ENCODE measurements at regions not wholly inside any gene's neighbourhood (a gene's known extent, or its start where the extent isn't known, plus 50 kb on each side); places are given as distances from the start of the nearest gene placed in this dataset.

GRCh38 chr6:43895656-43896328, 125.8 kb downstream of the VEGFA start:
- DNase-seq (ENCODE audit: low spot score in 2 of 2), result no peak
- TF ChIP-seq CTCF (IDR thresholded peaks at IDR 0.05) (no peak), POLR2AphosphoS5 (IDR thresholded peaks at IDR 0.05) (no peak), POLR2A (IDR thresholded peaks at IDR 0.05) (no peak)
- H3K4me1 ChIP-seq, result no peaks in the 10 kb centered on the region
- no peaks in the 10 kb centered on the region for H3K27me3 ChIP-seq
- H3K36me3 ChIP-seq, result no peaks in the 10 kb centered on the region
- intact Hi-C loops (cut with DNase I; ENCODE audit: low total_unique reads), result no loop called here
- H3K27ac ChIP-seq, result no peak overlapping the region
- no peaks in the 10 kb centered on the region for H3K9me3 ChIP-seq
- no peak overlapping the region for H3K4me3 ChIP-seq

- Histone ChIP-seq H3K27ac (no peak overlapping the region), H3K27me3 (no peaks in the 10 kb centered on the region), H3K4me3 (no peak overlapping the region), H3K9me3 (no peaks in the 10 kb centered on the region), H3K36me3 (no peaks in the 10 kb centered on the region), H3K4me1 (no peaks in the 10 kb centered on the region)
- no peak for DNase-seq (ENCODE audit: low spot score in 2 of 2)
- TF ChIP-seq POLR2AphosphoS5 (IDR thresholded peaks at IDR 0.05) (no peak), CTCF (IDR thresholded peaks at IDR 0.05) (no peak), POLR2A (IDR thresholded peaks at IDR 0.05) (no peak)
- intact Hi-C loops (cut with DNase I; ENCODE audit: low total_unique reads), result no loop called here
Measured at GRCh38 chr6:43893073-43893472, 123.1 kb downstream of the VEGFA start.

- Histone ChIP-seq H3K4me1 (no peaks in the 10 kb centered on the region), H3K9me3 (no peaks in the 10 kb centered on the region), H3K27ac (no peak overlapping the region), H3K27me3 (no peaks in the 10 kb centered on the region), H3K4me3 (no peak overlapping the region), H3K36me3 (no peaks in the 10 kb centered on the region)
- intact Hi-C loops (cut with DNase I; ENCODE audit: low total_unique reads), result no loop called here
- no peak for DNase-seq (ENCODE audit: low spot score in 2 of 2)
- TF ChIP-seq POLR2AphosphoS5 (IDR thresholded peaks at IDR 0.05), result no peak
- no peak for TF ChIP-seq POLR2A (IDR thresholded peaks at IDR 0.05)
- TF ChIP-seq CTCF (IDR thresholded peaks at IDR 0.05), result no peak
Measured at GRCh38 chr6:43891072-43891870, 121.3 kb downstream of the VEGFA start.

GRCh38 chr6:43890197-43891062, 120.4 kb downstream of the VEGFA start:
- Histone ChIP-seq H3K36me3 (no peaks in the 10 kb centered on the region), H3K27ac (no peak overlapping the region), H3K9me3 (no peaks in the 10 kb centered on the region), H3K4me1 (no peaks in the 10 kb centered on the region), H3K27me3 (no peaks in the 10 kb centered on the region), H3K4me3 (no peak overlapping the region)
- intact Hi-C loops (cut with DNase I; ENCODE audit: low total_unique reads), result no loop called here
- TF ChIP-seq CTCF (IDR thresholded peaks at IDR 0.05), result no peak
- TF ChIP-seq POLR2A (IDR thresholded peaks at IDR 0.05), result no peak
- no peak for TF ChIP-seq POLR2AphosphoS5 (IDR thresholded peaks at IDR 0.05)
- DNase-seq (ENCODE audit: low spot score in 2 of 2), result no peak

Measured in breast epithelium (tissue), 4 donors.